ENCODE measurements at regions not wholly inside any gene's neighbourhood (a gene's known extent, or its start where the extent isn't known, plus 50 kb on each side); places are given as distances from the start of the nearest gene placed in this dataset.

DNA sequence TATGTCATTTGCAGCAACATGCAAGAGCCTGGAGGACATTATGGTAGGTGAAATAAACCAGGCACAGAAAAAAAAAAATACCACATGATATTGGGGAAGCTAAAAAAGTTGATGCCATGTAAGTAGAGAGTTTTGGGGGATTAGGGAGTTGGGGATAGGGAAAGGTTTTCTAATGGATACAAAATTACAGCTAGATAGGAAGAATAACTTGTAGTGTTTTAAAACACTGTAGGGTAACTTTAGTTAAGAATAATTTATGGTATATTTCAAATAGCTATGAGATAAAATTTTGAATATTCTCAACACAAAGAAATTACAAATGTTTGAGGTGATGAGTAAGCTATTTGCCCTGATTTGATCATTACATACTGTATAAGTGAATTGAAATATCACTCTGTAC, 1456.7 kb upstream of the MIR17HG start:
- no peak overlapping the region for H3K4me3 ChIP-seq (ENCODE audit: low read length)
- no peaks in the 10 kb centered on the region for H3K79me2 ChIP-seq (ENCODE audit: low read length)
- H3F3A ChIP-seq (ENCODE audit: low read length, unreplicated experiment): no peaks in the 10 kb centered on the region
- H3K4me1 ChIP-seq (ENCODE audit: insufficient read depth, low read length): no peaks in the 10 kb centered on the region
- intact Hi-C loops (cut with micrococcal nuclease): no loop called here
- BruUV-seq (replicated peaks): no TSS peak
- no peaks in the 10 kb centered on the region for H3K9me2 ChIP-seq (replicated peaks; ENCODE audit: low read length)
- CTCF ChIA-PET: no interaction called here
- H3K36me3 ChIP-seq (ENCODE audit: low read depth, low read length): no peaks in the 10 kb centered on the region
- no peak overlapping the region for H3K4me2 ChIP-seq (ENCODE audit: low read length)
- H3K27me3 ChIP-seq (ENCODE audit: low read length): no peaks in the 10 kb centered on the region
- no peak for TF ChIP-seq EZH2 (IDR thresholded peaks at IDR 0.05; ENCODE audit: low read length, unreplicated experiment)
- TF ChIP-seq, protein P1, sequence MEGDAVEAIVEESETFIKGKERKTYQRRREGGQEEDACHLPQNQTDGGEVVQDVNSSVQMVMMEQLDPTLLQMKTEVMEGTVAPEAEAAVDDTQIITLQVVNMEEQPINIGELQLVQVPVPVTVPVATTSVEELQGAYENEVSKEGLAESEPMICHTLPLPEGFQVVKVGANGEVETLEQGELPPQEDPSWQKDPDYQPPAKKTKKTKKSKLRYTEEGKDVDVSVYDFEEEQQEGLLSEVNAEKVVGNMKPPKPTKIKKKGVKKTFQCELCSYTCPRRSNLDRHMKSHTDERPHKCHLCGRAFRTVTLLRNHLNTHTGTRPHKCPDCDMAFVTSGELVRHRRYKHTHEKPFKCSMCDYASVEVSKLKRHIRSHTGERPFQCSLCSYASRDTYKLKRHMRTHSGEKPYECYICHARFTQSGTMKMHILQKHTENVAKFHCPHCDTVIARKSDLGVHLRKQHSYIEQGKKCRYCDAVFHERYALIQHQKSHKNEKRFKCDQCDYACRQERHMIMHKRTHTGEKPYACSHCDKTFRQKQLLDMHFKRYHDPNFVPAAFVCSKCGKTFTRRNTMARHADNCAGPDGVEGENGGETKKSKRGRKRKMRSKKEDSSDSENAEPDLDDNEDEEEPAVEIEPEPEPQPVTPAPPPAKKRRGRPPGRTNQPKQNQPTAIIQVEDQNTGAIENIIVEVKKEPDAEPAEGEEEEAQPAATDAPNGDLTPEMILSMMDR (conservative IDR thresholded peaks at IDR 0.05; ENCODE audit: low read depth, low read length): no peak
- no peaks in the 10 kb centered on the region for H4K20me1 ChIP-seq (ENCODE audit: low read length)
- POLR2A ChIA-PET (ENCODE audit: unreplicated experiment): no interaction called here
- H2AFZ ChIP-seq (ENCODE audit: low read length): no peak overlapping the region
- H3K27ac ChIP-seq (ENCODE audit: low read length): no peak overlapping the region
- no peak overlapping the region for H3K9ac ChIP-seq (ENCODE audit: low read length)
- no peaks in the 10 kb centered on the region for H3K9me3 ChIP-seq (ENCODE audit: low read length)
- ATAC-seq (no peak), DNase-seq (no peak)

DNA sequence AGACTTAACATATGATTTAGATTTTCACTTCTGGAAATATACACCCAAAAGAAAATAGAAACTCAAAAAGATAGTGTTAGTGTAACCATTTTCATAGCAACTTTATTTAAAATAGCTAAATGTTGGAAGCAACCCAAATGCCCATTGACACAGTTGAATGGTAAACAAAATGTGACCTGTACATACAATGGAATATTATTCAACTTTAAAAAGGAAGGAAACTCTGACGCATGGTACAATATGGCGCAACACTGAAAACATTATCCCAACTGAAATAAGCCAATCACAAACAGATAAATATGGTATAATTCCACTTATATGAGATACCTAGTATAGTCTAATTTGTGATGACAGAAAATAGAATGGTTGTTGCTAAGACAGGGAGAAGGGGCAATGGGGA, 1456.1 kb upstream of the MIR17HG start:
- Histone ChIP-seq H3K4me2 (ENCODE audit: low read length) (no peak overlapping the region), H3K9me3 (ENCODE audit: low read length) (no peaks in the 10 kb centered on the region), H3K27me3 (ENCODE audit: low read length) (no peaks in the 10 kb centered on the region), H4K20me1 (ENCODE audit: low read length) (no peaks in the 10 kb centered on the region), H3K27ac (ENCODE audit: low read length) (no peak overlapping the region), H3K9ac (ENCODE audit: low read length) (no peak overlapping the region), H3K79me2 (ENCODE audit: low read length) (no peaks in the 10 kb centered on the region), H3K36me3 (ENCODE audit: low read depth, low read length) (no peaks in the 10 kb centered on the region), H3K4me3 (ENCODE audit: low read length) (no peak overlapping the region), H3K4me1 (ENCODE audit: insufficient read depth, low read length) (no peaks in the 10 kb centered on the region), H2AFZ (ENCODE audit: low read length) (no peak overlapping the region), H3F3A (ENCODE audit: low read length, unreplicated experiment) (no peaks in the 10 kb centered on the region), H3K9me2 (replicated peaks; ENCODE audit: low read length) (no peaks in the 10 kb centered on the region)
- BruUV-seq (replicated peaks): no TSS peak
- POLR2A ChIA-PET (ENCODE audit: unreplicated experiment): no interaction called here
- CTCF ChIA-PET: no interaction called here
- ATAC-seq (no peak), DNase-seq (no peak)
- intact Hi-C loops (cut with micrococcal nuclease): no loop called here
- TF ChIP-seq EZH2 (IDR thresholded peaks at IDR 0.05; ENCODE audit: low read length, unreplicated experiment) (no peak), EZH2phosphoT487 (IDR thresholded peaks at IDR 0.05; ENCODE audit: borderline replicate concordance, low read length) (no peak)
- TF ChIP-seq, protein P1 (conservative IDR thresholded peaks at IDR 0.05; ENCODE audit: low read depth, low read length): no peak

DNA sequence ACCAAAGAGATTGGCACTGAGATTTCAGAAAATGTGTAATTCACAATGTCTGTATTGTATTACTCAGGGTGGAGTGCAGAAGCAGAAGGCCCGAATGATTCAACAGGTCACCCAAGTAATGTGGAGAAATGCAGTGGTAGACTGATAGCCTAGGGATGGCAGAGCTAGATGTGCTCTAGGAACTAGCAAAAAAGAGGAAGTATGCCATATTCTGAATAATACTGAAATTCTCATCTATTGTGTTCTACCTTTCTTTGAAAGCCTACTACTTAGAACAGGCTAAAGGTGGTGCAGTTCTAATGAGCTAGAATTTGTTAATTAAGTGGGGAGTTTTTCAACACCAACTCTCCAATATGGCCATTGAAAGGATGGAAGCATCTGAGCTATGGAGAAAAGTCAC, 1449.8 kb upstream of the MIR17HG start:
- no peak overlapping the region for H3K27ac ChIP-seq (ENCODE audit: low read length)
- no peaks in the 10 kb centered on the region for H3F3A ChIP-seq (ENCODE audit: low read length, unreplicated experiment)
- ChIA-PET CTCF (no interaction called here), POLR2A (ENCODE audit: unreplicated experiment) (no interaction called here)
- no peaks in the 10 kb centered on the region for H3K79me2 ChIP-seq (ENCODE audit: low read length)
- H3K9ac ChIP-seq (ENCODE audit: low read length): no peak overlapping the region
- no peaks in the 10 kb centered on the region for H3K9me3 ChIP-seq (ENCODE audit: low read length)
- H4K20me1 ChIP-seq (ENCODE audit: low read length): no peaks in the 10 kb centered on the region
- H3K4me1 ChIP-seq (ENCODE audit: insufficient read depth, low read length): no peaks in the 10 kb centered on the region
- TF ChIP-seq EZH2 (IDR thresholded peaks at IDR 0.05; ENCODE audit: low read length, unreplicated experiment): no peak
- TF ChIP-seq, protein P1 (conservative IDR thresholded peaks at IDR 0.05; ENCODE audit: low read depth, low read length): no peak
- no peak for TF ChIP-seq EZH2phosphoT487 (IDR thresholded peaks at IDR 0.05; ENCODE audit: borderline replicate concordance, low read length)
- intact Hi-C loops (cut with micrococcal nuclease): no loop called here
- H3K4me2 ChIP-seq (ENCODE audit: low read length): no peak overlapping the region
- DNase-seq: no peak
- BruUV-seq (replicated peaks): no TSS peak
- H3K4me3 ChIP-seq (ENCODE audit: low read length): no peak overlapping the region
- no peak overlapping the region for H2AFZ ChIP-seq (ENCODE audit: low read length)
- ATAC-seq: no peak
- no peaks in the 10 kb centered on the region for H3K9me2 ChIP-seq (replicated peaks; ENCODE audit: low read length)
- no peaks in the 10 kb centered on the region for H3K27me3 ChIP-seq (ENCODE audit: low read length)
- H3K36me3 ChIP-seq (ENCODE audit: low read depth, low read length): no peaks in the 10 kb centered on the region
